ENCODE measurements at regions not wholly inside any gene's neighbourhood (a gene's known extent, or its start where the extent isn't known, plus 50 kb on each side); places are given as distances from the start of the nearest gene placed in this dataset.

DNA sequence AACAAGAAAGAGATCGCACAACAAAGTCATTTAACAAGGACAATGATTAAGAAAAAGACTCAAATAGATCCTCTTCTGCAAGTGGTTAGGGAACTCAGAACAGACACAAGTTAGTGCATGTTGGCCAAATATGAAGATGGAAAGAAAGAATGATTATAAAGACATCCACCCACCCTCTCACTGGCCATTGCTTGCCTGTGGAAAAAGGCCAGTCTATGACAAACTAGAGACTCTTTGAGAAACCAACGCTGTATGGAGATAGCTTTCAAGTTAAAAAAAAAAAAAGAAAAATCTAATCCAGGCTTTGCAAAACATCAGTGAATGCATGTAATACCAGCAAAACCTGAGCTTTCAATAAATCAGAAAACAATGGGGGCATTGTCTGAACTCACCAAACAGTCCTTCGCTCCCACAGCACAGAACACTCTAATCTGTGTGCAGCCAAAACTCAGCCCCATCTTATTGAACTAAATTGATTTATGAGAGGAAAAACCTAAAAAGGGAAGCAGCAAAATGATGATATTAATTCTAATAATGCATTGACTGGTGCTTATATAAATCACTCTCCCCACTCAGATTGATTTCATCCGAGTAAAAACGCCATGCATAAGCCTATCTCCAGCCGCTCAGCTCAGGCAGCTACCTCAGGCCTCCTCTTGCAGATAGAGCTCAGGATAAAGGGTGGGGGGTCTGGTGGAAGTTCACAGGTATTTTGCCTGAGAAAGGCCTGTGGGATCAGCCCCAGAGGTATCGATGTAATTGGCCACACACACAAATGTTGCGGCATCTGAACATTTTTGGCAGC, 547.1 kb downstream of the CCDC171 start:
- peak; percentile 77 for DNase-seq (ENCODE audit: low spot score)

DNA sequence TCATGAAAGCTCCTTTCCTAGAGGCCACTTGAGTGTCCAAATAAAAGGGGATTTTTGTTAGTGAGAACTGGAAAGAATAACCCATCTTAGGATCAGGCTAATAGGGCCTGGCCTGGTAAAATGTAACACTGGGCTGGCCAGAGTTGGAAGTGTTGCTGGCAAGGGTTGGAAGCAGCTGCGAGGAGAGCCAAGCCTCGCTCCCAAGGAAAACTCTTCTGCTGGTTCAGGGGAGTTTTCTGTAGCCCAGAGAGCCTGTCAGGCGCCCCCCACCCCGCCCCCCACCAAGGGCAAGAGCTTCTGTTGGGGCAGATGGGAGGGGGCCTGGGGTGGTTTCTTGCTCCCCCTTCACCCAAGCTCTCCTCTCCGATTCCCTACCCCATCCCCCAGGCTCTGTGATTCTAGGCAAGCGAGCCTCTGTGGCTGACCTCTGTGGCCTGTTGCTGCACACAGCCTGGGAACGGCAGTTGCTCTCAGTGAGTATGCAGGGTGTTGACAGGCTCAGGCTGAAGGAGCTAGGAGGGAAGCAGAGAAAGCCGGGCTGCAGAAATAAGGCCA, 547.8 kb downstream of the CCDC171 start:
- DNase-seq (ENCODE audit: low spot score): no peak

DNA sequence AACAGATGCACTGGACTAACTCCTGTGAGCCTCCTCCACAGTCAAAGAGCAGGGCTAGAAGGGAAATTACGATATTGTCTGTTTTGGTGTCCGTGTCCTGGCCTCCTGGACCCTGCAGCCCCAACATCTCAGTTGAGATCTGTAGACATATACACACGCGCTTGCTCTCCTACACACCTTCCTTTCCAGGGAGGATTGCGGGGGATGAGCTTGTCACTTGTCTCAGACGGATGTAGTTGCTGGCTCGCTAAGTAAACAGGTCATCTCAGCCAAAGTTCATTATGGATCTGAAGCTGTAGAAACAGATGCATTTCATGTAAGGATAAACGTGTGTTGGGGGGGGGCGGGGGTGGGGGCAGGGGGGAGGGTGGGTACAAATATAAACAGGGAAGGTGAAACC, 549.3 kb downstream of the CCDC171 start:
- no peak for DNase-seq (ENCODE audit: low spot score)

DNA sequence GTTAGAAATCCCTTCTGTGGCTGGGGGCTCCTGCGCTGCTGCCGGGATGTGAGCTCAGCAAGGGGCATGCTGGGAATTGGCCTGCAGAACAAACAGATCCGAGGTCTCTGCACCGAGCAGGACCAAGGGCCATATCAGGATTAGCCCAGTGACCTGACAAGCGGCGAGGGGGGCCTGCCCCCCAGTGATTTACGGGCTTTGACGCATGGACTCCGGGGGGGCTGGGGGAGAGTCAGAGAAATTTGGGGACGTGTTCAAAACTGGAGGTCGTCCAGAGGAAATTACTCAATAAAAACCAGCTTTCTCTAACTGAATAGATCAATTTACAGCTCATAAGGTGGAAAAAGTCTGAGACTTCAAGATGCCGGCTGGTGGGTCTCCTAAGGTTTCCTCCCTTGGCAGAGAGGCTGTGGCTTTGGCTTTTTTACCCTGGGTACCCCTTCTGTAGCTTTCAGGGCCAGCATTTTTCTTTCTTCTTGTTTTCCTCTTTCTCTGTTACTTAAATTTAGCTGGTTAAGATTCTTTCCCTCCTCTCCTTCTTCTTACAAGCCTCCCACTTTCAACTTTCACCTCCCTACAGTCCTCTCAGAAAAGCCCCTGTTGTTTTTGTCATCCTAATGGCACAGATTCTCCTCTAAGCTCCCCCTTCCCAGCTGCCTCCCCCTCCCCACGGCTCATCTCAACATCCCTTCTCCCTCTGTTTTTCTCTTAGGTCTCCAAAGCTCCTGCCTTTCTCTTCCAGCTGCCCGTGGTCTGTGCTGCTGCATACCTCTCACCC, 551.0 kb downstream of the CCDC171 start:
- no peak for DNase-seq (ENCODE audit: low spot score)

DNA sequence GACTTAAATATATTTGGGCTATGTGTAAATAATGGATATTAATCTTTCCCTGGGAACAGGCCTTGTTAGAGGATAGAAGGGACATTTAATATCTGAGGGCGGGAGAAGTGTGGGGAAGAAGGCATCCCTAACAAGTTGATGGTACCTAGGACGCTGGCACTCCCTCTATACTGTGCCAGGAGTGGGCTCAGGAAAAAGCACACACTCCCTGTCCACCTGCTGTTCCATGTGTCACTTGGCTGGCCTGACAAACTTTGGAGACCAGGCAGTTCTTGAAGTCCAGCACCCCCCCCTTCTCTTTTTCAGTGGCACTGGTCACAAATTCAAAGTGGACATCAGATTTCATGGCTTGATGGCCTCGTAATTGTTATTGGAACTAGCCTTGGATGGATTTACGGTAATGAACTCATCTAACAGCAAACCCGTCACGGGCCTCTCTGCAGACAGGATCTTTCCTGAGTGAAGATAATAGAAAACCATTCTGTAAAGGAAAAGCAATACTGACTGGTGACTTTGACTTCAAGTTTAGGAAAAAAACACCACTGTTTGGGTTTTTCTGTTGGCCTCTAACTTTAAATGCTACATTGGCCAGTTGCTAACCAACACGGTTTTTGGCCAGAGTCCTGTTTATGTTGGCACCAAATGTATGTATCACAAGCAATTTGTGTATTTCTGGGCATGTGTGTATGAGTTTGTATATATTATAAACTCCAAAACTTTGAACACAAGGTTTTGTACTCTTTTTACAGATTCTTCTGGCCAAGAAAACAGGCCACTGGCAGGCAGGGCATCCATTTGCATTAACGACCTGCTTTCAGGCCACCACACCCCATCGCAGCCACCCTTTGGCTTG, 552.6 kb downstream of the CCDC171 start:
- DNase-seq (ENCODE audit: low spot score): no peak

DNA sequence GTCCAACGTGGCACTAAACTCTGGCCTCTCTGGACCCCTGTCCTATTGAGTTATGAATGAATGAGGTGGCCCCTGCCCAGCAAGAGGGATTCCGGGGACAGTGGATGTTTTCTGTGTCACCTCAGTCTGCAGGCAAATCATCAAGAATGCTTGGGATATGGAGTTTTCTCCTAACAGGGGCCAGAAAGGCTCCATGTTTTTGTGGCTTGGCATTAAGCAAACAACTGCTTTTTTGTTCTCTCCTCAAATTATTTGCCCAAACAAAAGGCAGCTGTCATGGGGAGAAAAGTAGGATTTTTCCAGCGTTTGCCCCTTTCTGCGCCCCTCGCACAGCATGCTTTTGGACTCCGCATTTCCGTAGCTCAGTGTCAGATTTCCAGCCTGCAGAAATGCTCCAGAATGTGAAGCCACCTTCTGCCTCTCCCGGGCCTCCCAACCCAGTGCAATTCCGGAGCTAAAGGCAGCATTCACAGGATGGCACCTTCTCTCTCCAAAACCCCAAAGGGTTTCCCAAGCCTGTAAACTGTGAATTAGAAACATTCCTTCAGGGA, 553.3 kb downstream of the CCDC171 start:
- no peak for DNase-seq (ENCODE audit: low spot score)

DNA sequence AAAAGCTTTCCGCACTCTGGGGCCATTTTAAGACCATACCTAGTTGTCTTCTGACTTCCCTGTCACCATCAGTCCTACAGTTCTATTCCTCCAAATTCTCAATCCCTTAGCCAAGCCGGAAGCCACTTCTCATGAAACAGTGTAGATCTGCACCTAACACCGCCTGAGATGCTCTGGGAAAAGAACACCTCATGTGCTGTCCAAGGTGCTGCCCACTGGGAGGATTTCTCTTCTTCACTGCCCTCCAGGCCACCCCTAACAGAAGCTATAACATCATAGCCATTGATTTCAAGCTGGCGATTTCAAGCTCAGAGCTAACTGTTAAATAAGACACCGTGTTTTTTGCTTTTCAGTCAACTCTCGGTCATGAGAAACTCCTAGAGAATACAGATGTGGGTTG, 559.3 kb downstream of the CCDC171 start:
- DNase-seq (ENCODE audit: low spot score): no peak

DNA sequence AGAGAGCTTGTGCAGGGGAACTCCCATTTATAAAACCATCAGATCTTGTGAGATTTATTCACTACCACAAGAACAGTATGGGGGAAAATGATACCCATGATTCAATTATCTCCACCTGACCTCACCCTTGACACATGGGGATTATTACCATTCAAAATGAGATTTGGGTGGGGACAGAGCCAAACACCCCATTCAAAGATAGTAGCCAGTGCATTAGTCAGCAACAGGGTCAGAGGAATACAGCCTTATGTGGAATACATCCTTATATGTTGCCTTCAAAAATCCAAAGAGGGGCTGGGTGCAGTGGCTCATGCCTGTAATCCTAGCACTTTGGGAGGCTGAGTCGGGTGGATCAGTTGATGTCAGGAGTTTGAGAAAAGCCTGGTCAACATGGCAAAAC, 563.2 kb downstream of the CCDC171 start:
- DNase-seq (ENCODE audit: low spot score): no peak

DNA sequence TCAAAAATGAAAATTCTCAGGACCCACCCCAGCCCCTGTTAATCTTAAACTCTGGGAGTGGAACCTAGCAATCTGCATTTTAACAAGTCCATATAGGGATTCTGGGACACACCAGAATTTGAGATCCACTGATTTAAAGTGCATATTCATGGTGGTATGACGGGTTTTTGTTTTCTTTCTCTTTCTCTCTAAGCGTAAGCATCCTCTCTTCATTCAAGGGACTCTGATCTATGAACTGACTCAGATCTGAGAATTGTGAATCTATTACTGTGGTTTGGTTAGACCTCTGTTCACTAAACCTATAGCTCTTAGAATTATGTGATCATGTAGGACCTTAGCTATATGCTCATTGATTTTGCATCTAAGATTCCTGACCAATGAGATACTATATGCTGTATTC, 565.2 kb downstream of the CCDC171 start:
- DNase-seq (ENCODE audit: low spot score): no peak

DNA sequence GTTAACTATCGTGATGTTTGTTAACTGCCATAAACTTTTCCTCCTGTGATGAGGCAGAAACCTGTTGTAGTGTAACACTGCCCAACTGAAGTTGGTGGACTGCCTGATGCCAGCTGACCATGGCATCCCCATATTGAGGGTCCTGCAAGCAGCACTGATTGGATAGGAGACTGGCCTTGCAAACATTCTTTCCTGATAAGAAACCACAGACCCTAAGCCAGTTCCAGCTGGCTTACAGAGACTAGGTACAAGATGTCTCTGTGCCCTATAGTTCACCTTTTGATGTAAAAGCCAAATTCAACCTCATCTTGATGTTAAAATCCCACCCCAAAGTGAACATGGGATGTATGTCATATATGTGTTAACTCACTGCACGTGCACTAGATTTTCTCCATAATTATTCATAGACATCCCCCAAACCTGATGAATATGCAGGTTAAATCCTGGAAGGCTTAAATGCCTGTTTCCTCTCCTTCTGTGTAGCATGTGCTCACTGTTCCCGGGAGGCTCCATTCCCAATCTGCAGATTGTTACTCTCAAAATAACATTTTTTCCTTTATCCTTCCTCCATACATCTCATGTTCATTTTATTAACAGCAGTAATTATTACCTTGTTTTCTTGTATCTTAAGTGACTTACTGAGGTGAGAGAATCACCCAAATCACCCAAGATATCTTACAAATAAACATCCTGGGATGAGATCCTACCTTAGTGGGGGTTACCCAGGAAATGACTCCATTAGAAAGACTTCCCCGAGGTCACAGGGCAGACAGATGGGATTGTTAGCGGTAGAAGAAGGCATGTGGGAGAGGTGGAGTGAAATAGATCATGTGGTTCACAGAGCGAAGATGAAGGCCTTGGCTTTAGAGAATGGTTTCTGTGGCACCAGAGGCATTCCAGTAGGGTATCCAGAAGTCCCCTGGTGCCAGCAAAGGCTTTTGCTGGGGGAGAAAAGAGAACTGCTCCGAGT, 566.7 kb downstream of the CCDC171 start:
- no peak for DNase-seq (ENCODE audit: low spot score)

DNA sequence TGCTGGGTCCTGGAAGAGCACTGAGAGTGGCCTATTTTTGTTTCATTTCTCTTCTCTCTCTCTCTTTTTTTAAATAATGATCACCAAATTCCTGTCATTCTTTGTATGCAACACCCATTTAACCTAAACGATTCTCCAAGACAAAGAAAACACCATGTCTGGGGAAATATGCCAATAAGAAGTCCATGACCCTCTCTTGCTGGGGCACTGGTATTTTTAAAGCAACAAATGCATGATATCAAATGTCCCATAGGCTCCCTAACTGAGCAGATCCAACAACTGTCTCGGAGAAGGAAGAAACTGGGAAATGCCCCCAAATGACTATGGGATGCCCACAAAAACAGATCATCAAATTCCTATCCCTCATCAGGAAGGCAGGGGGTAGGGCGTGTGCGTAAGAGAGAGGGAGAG, 567.4 kb downstream of the CCDC171 start:
- no peak for DNase-seq (ENCODE audit: low spot score)

DNA sequence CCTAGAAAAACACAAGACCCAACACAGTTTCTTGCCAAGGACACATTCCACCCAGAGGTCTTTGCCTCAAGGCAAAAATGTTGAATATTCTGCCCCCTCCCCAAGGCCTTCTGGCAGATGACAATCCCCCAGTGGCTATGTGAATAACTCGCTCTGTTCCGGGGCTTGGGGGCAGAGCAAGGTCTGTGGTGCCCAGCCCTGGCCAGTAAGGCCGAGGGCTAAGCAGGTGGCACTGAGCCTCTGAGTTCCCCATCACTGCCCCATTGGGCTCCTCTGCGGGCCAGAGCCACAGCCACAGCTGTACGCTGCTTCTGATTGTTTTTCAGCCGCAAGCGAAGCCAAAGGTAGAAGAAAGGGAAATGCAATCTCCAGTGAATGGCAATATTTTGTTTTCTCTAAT, 567.9 kb downstream of the CCDC171 start:
- DNase-seq (ENCODE audit: low spot score): no peak

DNA sequence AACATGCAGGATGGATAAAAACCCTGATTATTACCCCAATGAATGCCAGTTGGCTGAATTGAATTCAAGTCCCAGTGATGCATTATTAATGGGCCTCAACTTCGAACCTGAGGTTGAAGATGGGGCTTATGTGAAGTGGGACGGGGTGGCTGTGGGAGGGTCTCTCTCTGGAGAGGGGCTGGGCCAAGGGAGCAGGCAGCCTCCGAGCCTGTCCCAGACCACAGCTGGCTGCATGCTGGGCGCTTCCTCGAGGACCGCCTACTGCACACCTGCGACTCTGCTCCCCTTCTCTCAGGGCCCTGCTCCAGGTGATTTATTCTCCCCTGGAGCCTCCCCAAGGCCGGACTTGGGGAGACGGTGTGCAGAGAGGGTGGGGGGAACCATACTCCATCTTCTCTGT, 568.3 kb downstream of the CCDC171 start:
- DNase-seq (ENCODE audit: low spot score): no peak

DNA sequence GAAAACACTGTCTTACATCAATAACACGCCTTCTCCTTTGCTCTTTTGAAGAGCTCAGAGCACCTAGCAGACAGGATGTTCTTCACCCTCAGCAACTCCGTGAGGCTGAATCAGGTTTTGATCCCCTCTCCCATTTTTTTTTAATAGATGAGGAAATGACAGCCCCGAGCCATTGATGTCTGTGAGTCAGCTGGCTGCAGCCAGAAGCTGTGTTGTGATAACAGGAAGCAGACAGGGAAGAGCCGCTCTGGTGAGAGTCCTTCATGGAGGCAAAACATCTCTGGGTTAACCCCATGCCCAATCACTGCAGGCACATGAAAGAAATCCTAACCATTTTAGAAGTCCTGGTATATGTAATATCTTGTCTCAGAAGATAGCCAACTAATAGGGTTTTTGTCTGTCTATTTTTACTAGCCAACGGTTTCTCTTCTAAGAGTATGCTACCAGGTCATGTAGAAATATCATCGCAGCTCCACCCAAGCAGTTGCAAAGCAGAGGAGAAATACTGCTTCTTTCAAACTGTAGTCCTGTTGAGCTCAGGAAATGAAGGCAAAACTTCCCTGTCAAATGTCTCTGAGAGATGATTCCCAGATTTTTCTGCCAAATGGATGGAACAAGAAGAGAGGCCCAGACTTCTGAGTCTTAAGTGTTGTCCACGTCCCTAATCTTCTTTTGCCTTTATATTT, 568.9 kb downstream of the CCDC171 start:
- no peak for DNase-seq (ENCODE audit: low spot score)

DNA sequence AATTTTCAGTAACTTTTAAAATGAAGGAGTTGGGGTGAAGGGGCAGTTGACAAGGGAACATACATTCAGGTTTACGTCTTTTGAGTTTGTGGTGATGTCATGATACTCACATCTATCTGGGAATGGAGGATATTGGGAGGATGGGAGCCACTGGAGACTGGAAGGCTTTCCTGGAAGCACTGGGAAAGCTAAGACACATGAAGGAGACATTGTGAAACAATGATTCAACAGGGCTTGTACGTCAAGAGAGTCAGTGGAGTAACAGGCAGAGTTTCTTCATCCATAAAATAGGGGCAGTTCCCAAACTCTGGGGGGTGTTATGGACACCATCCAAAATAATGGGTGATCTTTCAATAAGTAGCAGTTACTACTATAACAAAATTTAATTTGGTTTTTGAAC, 572.8 kb downstream of the CCDC171 start:
- no peak for DNase-seq (ENCODE audit: low spot score)

DNA sequence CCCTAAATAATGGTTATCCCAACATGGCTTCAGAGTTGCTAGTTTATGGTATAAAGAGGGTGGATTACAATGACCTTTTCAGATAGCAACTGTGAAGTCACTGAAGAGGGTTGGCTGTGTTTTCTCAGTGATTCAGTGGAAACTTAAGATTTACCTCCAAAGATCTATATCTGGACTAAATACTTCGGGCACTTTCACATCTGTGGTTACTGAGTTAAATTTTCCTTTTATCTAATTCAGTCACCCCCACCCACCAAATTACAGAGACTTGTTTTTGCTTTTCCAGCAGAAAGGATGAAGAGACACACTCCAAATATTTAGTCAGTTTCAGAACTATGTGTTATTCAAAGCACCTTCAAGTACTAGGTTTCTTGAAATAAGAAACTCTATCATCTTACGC, 573.2 kb downstream of the CCDC171 start:
- no peak for DNase-seq (ENCODE audit: low spot score)

DNA sequence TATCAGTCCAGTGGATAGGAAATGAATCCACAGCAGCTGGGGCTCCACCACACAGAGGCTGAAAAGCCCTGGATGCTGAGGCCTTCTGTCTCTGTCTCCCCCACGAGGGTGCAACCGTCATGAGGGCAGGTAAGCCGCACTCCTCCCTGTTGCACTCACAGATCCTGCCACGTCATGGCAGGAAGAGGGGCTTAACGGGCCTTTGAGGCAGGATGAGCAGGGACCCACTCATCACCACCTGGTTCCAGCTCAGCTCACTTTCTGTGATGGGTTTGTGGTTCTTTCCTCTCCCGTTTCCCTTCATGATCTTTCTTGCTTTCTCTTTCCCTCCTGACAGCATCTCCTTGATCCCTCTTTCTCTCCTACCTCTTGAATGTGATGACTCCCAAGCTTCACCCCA, 575.2 kb downstream of the CCDC171 start:
- DNase-seq (ENCODE audit: low spot score): no peak

DNA sequence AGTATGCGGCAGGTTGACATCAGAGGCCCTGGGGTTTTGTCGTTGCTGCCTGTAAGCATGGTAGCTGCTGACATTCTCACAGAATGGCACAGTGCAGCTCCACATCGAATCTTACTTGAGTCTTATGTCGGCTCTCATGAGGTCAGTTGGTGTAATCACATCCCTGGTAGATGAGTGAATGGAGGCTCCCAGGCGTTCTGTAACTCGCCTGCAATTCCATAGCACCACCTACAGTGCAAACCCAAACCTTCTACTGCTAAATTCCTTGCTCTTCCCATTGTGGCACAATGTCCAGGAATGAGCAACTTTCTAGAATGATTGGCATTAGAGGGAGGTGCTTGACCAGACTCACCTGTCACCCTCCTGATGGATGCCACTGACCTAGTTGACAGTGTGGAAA, 578.4 kb downstream of the CCDC171 start:
- DNase-seq (ENCODE audit: low spot score): peak; percentile 16

DNA sequence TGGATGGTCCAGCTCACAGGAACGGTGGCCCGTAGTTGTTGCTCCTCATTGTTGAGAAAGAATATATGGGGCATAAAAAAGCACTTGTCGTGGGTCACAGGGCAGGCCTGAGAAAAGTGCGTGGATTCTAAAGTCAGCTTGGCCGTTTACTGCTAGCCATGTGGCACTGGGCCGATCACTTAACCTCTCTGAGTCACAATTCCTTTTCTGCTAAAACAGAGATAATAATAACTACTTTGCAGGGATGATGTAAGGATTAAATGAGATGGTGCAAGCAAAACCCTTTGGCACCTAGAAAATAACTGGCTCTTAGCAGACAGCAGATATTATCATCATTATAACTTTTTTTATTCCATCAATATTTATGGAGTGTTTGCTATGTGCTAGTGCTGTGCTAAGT, 579.7 kb downstream of the CCDC171 start:
- no peak for DNase-seq (ENCODE audit: low spot score)

DNA sequence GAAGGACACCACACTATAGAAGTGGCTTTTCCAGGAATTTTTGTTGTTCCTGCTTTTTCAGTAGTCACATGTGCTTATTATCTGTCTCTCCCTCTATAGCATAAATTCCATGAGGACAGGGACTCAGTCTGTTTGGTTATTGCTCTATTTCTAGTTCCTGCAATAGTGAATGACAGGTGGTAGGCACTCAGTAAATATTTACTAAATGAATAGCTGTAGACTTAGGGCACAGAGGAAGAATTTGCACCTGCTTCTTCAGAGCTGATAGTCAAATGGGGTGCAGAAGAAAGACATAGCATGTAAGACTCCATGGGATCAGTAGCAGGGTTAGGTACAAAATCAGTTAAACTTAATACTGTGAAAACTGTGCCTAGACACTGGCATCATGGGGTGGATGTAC, 580.2 kb downstream of the CCDC171 start:
- no peak for DNase-seq (ENCODE audit: low spot score)
